ENCODE measurements at regions not wholly inside any gene's neighbourhood (a gene's known extent, or its start where the extent isn't known, plus 50 kb on each side); places are given as distances from the start of the nearest gene placed in this dataset.

GRCh38 chr5:121479337-121479736 is 372.3 kb upstream of the FTMT start:
- TF ChIP-seq GATA2 (IDR thresholded peaks at IDR 0.05; ENCODE audit: low read depth, low read length) (no peak), GATA3 (IDR thresholded peaks at IDR 0.05; ENCODE audit: low read depth, low read length) (no peak)

Data from SH-SY5Y (cell line).